ENCODE measurements at regions not wholly inside any gene's neighbourhood (a gene's known extent, or its start where the extent isn't known, plus 50 kb on each side); places are given as distances from the start of the nearest gene placed in this dataset.
"Not testable (repeated sequence)": the region's sequence is repeated elsewhere in the genome, so short reads cannot be mapped to it uniquely, and the experiment has no call there.

DNA sequence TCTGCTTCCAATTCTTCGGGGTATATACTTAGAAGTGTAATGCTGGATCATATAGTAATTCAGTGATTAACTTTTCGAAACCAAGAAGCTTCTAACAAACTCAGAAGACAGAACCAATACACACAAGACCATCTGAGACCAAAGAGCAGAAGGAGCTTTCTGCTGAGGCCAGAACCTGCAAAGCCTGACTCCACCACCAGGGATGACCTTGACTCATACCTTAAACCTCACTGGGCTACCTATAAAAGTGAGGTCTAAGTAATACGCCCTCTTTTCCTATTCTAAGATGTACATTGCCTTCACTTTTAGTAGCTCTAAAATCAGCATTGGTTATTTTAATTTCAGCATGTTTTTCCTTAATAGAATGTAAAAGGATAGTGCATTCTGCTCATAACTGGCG lies 84.8 kb downstream of the FOXF2 start:
- Mint-ChIP-seq H3K27me3 (ENCODE audit: low read depth) (peaks cover 3% of the 10 kb centered on the region), H3K9me3 (no peaks in the 10 kb centered on the region), H3K4me1 (ENCODE audit: low read depth) (no peaks in the 10 kb centered on the region)

DNA sequence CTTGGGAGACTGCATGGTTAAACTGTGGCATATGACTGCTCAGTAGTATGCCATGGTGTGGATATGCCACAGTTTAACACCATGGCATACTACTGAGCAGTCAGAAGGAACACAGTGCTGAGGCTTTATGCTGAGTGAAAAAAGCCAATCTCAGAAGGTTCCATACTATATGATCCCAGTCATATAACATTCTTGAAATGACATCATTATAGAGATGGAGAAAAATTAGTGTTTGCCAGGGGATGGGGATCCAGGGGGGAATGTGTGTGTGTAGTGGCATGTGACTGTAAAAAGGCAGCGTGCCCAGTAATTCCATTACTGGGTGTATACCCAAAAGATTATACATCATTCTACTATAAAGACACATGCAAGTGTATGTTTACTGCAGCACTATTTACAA lies 85.8 kb downstream of the FOXF2 start:
- no peak overlapping the region for H3K4me3 Mint-ChIP-seq
- no peak overlapping the region for H3K27ac Mint-ChIP-seq

More for the DNA sequence above, 84.8 kb downstream of the FOXF2 start:
- H3K36me3 Mint-ChIP-seq (ENCODE audit: low read depth): no peaks in the 10 kb centered on the region
- no peak overlapping the region for H3K4me3 Mint-ChIP-seq
- H3K27ac Mint-ChIP-seq: no peak overlapping the region
- DNase-seq (ENCODE audit: low spot score): no peak

GRCh38 chr6:1477432-1478090 lies 88.2 kb downstream of the FOXF2 start:
- Mint-ChIP-seq H3K9me3 (no peaks in the 10 kb centered on the region), H3K27me3 (ENCODE audit: low read depth) (peaks cover 5% of the 10 kb centered on the region), H3K4me1 (ENCODE audit: low read depth) (no peaks in the 10 kb centered on the region), H3K27ac (no peak overlapping the region), H3K4me3 (no peak overlapping the region), H3K36me3 (ENCODE audit: low read depth) (no peaks in the 10 kb centered on the region)
- DNase-seq (ENCODE audit: low spot score): no peak

More for the DNA sequence above, 85.8 kb downstream of the FOXF2 start:
- no peak for DNase-seq (ENCODE audit: low spot score)
- Mint-ChIP-seq H3K4me1 (ENCODE audit: low read depth) (no peaks in the 10 kb centered on the region), H3K27me3 (ENCODE audit: low read depth) (peaks cover 5% of the 10 kb centered on the region), H3K36me3 (ENCODE audit: low read depth) (no peaks in the 10 kb centered on the region), H3K9me3 (no peaks in the 10 kb centered on the region)

GRCh38 chr6:1478163-1478826 lies 88.9 kb downstream of the FOXF2 start:
- not testable (repeated sequence) for DNase-seq (ENCODE audit: low spot score); H3K9me3 Mint-ChIP-seq; H3K27me3 Mint-ChIP-seq (ENCODE audit: low read depth); H3K4me3 Mint-ChIP-seq; H3K4me1 Mint-ChIP-seq (ENCODE audit: low read depth); H3K27ac Mint-ChIP-seq; H3K36me3 Mint-ChIP-seq (ENCODE audit: low read depth)

GRCh38 chr6:1479095-1479494 lies 89.7 kb downstream of the FOXF2 start:
- DNase-seq (ENCODE audit: low spot score): no peak
- Mint-ChIP-seq H3K4me3 (no peak overlapping the region), H3K36me3 (ENCODE audit: low read depth) (no peaks in the 10 kb centered on the region), H3K27ac (no peak overlapping the region), H3K27me3 (ENCODE audit: low read depth) (peaks cover 5% of the 10 kb centered on the region), H3K9me3 (no peaks in the 10 kb centered on the region), H3K4me1 (ENCODE audit: low read depth) (no peaks in the 10 kb centered on the region)

DNA sequence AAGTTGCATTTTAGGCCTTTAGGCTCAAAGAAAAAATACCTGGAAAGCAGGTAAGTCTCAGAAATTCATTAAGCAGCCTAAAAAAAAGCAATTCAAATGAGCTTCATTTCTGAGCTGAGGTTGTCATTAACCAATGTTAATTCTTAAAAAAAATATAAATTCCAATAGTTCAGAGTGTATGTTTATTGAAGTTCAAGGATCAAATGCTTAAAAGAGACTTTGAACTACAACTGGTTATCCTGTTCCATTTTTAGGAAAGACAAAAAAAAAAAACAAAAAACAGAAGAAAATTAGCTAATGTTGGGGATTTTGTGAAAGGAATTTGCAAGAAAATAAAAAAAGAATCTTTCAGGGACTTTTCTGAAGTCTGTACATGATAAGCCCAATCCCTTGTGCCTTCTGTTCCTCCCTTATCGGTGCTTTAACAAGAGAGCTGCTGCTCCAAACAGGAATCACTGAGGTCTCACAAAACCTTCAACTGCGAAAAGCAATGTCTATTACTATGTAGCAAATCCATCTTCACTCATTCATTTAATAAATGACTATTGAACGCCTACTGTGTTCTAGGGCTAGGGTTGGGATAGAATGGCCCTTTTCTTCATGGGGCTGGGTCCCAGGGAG lies 90.3 kb downstream of the FOXF2 start:
- DNase-seq (ENCODE audit: low spot score): no peak

DNA sequence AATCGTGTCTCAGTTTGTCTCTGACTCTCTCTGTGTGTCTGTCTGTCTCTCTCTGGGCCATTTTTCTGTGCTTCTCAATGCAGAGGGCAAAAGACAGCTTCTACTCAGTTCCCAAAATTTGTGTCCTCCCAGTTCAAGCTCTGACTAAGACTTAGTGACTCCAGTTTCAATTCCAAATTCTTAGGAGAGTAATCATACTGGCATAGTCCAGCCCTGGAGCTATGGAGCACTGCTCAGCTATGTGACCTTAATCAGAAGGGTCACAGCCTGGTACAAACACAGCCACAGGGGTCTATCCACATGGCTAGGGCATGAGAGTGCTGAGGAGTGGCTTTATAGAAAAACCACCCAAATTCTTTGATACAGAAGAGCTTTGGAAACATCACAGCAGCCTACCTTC lies 91.9 kb downstream of the FOXF2 start:
- H3K27ac Mint-ChIP-seq: no peak overlapping the region
- no peak for DNase-seq (ENCODE audit: low spot score)
- H3K4me3 Mint-ChIP-seq: no peak overlapping the region
- H3K9me3 Mint-ChIP-seq: no peaks in the 10 kb centered on the region
- no peaks in the 10 kb centered on the region for H3K4me1 Mint-ChIP-seq (ENCODE audit: low read depth)
- H3K27me3 Mint-ChIP-seq (ENCODE audit: low read depth): peaks cover 5% of the 10 kb centered on the region
- H3K36me3 Mint-ChIP-seq (ENCODE audit: low read depth): no peaks in the 10 kb centered on the region

More for the DNA sequence above, 90.3 kb downstream of the FOXF2 start:
- no peaks in the 10 kb centered on the region for H3K9me3 Mint-ChIP-seq
- no peaks in the 10 kb centered on the region for H3K36me3 Mint-ChIP-seq (ENCODE audit: low read depth)
- H3K27me3 Mint-ChIP-seq (ENCODE audit: low read depth): peaks cover 5% of the 10 kb centered on the region
- no peak overlapping the region for H3K4me3 Mint-ChIP-seq
- no peak overlapping the region for H3K27ac Mint-ChIP-seq
- H3K4me1 Mint-ChIP-seq (ENCODE audit: low read depth): no peaks in the 10 kb centered on the region

- H3K4me1 Mint-ChIP-seq (ENCODE audit: low read depth): no peaks in the 10 kb centered on the region
- DNase-seq (ENCODE audit: low spot score): no peak
- peaks cover 5% of the 10 kb centered on the region for H3K27me3 Mint-ChIP-seq (ENCODE audit: low read depth)
- H3K36me3 Mint-ChIP-seq (ENCODE audit: low read depth): no peaks in the 10 kb centered on the region
- no peak overlapping the region for H3K4me3 Mint-ChIP-seq
- H3K9me3 Mint-ChIP-seq: no peaks in the 10 kb centered on the region
- no peak overlapping the region for H3K27ac Mint-ChIP-seq
Measured at GRCh38 chr6:1482381-1483166, 93.2 kb downstream of the FOXF2 start.

DNA sequence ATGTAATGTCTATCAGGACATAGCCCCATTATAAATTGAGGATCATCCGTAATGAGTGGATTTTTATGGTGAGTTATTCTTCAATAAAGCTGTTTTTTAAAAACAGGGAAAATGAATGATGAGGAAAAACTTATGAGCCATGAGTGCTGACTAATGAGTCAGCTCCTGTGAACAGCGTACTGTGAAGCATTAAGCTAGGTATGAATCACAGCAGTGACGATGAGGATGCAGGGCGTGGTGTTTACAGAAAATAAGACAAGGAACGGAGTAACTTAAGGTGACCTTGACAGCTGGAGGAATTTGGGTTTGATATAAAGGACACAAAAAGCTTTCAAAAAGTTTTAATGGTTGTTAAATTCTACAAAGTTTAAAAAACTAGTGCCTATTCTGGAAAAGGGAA lies 96.3 kb downstream of the FOXF2 start:
- no peaks in the 10 kb centered on the region for H3K9me3 Mint-ChIP-seq
- no peak for DNase-seq (ENCODE audit: low spot score)
- H3K4me1 Mint-ChIP-seq (ENCODE audit: low read depth): no peaks in the 10 kb centered on the region

GRCh38 chr6:1486387-1486786 lies 97.0 kb downstream of the FOXF2 start:
- DNase-seq (ENCODE audit: low spot score): no peak
- no peaks in the 10 kb centered on the region for H3K4me1 Mint-ChIP-seq (ENCODE audit: low read depth)
- H3K27ac Mint-ChIP-seq: no peak overlapping the region
- no peaks in the 10 kb centered on the region for H3K27me3 Mint-ChIP-seq (ENCODE audit: low read depth)
- H3K36me3 Mint-ChIP-seq (ENCODE audit: low read depth): no peaks in the 10 kb centered on the region
- H3K4me3 Mint-ChIP-seq: no peak overlapping the region
- H3K9me3 Mint-ChIP-seq: no peaks in the 10 kb centered on the region

More for the DNA sequence above, 96.3 kb downstream of the FOXF2 start:
- Mint-ChIP-seq H3K4me3 (no peak overlapping the region), H3K27me3 (ENCODE audit: low read depth) (no peaks in the 10 kb centered on the region), H3K36me3 (ENCODE audit: low read depth) (no peaks in the 10 kb centered on the region), H3K27ac (no peak overlapping the region)

GRCh38 chr6:1487239-1487638 lies 97.9 kb downstream of the FOXF2 start:
- no peaks in the 10 kb centered on the region for H3K4me1 Mint-ChIP-seq (ENCODE audit: low read depth)
- no peak overlapping the region for H3K4me3 Mint-ChIP-seq
- H3K27me3 Mint-ChIP-seq (ENCODE audit: low read depth): no peaks in the 10 kb centered on the region
- no peaks in the 10 kb centered on the region for H3K9me3 Mint-ChIP-seq
- no peak for DNase-seq (ENCODE audit: low spot score)
- H3K27ac Mint-ChIP-seq: no peak overlapping the region
- H3K36me3 Mint-ChIP-seq (ENCODE audit: low read depth): no peaks in the 10 kb centered on the region

- Mint-ChIP-seq H3K9me3 (no peaks in the 10 kb centered on the region), H3K27me3 (ENCODE audit: low read depth) (no peaks in the 10 kb centered on the region), H3K4me3 (no peak overlapping the region), H3K4me1 (ENCODE audit: low read depth) (no peaks in the 10 kb centered on the region), H3K27ac (no peak overlapping the region), H3K36me3 (ENCODE audit: low read depth) (no peaks in the 10 kb centered on the region)
- no peak for DNase-seq (ENCODE audit: low spot score)
Measured at GRCh38 chr6:1491025-1491424, 101.6 kb downstream of the FOXF2 start.

DNA sequence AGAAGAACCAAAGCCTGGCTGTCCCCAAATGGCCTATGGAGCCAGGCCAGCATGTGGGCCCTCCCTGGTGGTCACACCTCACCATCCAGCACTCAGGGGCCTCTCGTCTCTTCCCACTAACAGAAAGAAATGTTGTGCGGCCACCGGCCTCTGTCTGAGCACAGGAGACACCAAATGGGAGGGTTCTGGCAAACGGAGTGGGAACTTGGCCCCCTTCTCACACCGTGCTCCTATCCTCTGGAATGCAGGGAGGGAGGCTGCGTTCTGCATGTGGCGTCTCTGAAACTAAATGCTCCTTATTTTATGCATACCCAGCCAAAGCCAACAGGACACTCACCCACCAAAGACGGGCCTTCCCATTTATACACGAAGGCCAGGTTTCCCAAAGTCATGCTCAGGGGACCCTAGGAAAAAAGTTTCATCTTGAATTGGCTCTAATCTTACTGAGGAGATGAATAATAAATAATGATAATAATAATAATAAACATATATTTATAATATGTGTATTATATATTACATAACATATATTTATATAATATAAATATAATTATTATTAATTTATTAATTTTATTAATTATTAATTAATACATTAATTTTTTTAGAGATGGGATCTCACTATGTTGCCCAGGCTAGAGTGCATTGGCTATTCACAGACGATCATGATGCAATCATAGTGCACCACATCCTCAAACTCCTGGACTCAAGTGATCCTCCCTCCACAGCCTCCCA lies 102.4 kb downstream of the FOXF2 start:
- no peak for DNase-seq (ENCODE audit: low spot score)
- Mint-ChIP-seq H3K36me3 (ENCODE audit: low read depth) (no peaks in the 10 kb centered on the region), H3K27ac (no peak overlapping the region), H3K4me3 (no peak overlapping the region), H3K9me3 (no peaks in the 10 kb centered on the region), H3K27me3 (ENCODE audit: low read depth) (no peaks in the 10 kb centered on the region), H3K4me1 (ENCODE audit: low read depth) (no peaks in the 10 kb centered on the region)

Data from T-helper 2 cell treated with Interferon-gamma antibody and Interleukin-4, amounts not matched to agents 5 μg/mL and 100 μg/mL, for 36 hours (primary cell).